Hepatic stellate cell (primary cell): ENCODE measurements at regions not wholly inside any gene's neighbourhood (a gene's known extent, or its start where the extent isn't known, plus 50 kb on each side); places are given as distances from the start of the nearest gene placed in this dataset.

Experiments
- DNase-seq: peaks from one replicate; pipeline ENCODE4 v3.0.0; 2011; ENCODE audit warnings: low spot score

DNA sequence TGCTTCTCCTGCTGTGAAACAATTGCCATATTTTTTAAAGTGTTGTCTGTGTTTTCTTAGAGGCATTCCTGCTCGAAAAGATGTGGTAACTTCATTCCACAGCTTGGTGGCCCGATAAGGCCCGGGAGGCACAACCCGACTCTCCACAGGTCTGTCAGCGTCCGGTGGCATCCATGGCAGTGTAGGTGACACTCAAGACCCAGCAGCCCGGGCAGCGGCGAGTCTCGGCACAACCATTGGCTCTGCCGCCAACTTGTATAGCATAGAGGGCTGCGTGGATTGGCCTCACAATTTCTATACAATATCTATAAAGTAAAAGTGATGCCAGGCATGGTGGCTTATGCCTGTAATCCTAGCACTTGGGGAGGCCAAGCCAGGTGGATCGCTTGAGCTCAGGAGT is 262.3 kb upstream of the CHRNA7 start:
- no peak for DNase-seq

DNA sequence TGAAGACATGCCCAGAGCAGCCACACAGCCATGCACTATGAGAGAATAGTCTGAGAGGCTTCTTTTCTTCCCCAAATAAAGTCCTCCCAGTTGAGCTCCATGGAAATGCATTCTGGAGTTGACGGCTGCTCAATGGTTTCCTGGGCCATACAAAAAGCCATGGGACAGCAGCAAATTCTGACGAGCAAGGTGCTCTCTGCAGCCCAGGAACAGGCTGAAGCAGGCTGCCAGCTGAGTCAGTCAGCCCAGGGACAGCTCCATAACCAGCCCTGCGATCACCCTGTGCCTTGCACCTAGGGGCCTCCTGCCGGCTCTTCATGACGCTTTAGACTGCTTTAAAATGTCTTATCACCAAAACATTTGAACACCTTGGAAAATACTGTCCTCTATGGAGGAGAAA is 256.3 kb upstream of the CHRNA7 start:
- no peak for DNase-seq

- DNase-seq = no peak
These were observed 254.3 kb upstream of the CHRNA7 start for GRCh38 chr15:31776039-31776438.

- DNase-seq = no peak
These were observed 249.1 kb upstream of the CHRNA7 start for GRCh38 chr15:31781261-31781660.

DNA sequence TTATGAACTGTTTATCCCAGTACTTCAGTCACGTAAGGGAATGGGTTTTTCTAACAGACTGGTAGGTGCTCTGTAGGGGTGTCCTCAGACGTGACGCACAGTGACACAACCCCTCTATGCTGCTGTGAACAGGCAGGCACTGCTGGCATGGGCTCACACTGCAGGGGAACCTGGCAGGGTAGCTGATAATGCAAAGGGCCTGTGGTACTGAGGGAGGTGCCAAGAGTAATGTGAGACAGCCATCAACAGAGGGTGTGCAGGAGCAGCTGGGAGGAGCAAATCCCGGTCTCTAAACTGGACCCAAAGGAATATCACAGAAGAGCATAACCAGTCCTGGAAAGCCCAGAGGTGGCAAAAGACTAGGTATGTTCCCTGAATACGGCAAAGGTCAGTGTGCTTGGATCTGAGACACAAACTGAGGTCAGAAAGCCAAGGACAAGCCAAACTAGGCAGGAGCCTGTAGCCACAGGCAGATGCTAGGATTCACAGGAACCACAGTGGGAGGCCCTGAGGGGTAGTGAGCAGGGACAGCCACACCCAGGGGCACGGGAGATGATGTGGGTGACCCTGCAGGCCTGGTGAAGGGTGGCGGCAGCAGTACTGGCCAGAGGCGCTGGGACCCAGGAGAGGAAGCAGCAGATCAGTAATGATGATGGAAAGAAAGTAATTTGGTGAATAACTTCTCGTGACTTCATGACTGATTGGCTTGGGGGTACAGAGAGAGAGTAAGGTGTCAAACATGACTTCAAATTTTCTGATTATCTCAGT is 248.1 kb upstream of the CHRNA7 start:
- no peak for DNase-seq

GRCh38 chr15:31782951-31783350 is 247.4 kb upstream of the CHRNA7 start:
- no peak for DNase-seq

DNA sequence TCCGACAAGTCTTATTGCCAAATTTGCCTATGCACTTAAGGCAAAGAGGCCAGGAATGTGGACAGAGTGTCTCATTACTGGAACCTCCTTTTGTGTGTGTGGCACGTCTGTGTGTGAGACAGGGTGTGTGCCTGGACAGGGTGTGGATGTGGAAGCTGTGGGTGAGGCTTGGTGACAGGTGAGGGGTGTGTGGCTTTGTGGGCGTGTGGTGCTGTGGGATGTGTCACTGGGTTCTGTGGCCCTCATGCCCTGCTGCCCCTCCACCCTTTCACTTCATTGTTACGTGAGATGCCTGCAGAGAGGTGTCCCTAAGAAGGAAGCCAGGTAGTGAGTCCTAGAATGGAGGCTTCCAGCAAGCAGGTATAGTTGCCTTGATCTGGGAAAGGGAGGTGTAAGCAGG is 244.0 kb upstream of the CHRNA7 start:
- no peak for DNase-seq

DNA sequence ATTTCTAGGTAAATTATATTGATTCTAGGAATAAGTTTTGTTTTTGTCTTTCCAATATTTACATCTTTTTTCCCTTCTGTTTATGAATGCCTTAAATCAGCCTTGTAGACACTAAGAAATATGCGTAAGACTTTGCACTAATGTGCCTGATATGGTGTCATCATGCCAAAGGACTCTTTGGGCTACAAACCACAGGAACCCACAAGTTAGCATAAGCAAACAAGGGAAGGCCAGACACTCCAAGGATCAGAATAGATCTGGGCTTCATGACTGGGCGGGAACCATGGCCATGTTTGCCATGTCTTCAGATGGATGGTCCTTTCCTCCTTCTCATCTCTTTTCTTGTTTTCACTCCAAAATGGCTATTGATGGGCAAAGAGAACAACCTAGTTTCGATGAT is 242.2 kb upstream of the CHRNA7 start:
- no peak for DNase-seq

- no peak for DNase-seq
These were observed 237.6 kb upstream of the CHRNA7 start for GRCh38 chr15:31792611-31793199.

DNA sequence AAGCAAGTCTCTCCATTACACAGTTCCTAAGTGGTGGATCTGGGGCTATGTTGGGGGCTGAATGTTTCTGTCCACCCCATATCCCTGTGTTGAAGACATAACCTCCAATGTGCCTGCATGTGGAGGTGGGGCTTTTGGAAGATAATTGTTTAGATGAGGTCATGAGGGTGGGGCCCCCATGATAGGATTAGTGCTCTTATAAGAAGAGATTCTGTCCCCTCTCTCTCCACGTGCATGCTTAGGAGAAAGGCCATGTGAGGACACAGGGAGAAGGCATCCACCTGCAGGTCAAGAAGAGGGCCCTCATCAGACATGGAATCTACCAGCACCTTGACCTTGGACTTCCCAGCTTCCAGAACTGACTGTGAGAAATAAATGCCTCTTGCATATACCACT is 231.0 kb upstream of the CHRNA7 start:
- no peak for DNase-seq

- no peak for DNase-seq
These were observed 230.5 kb upstream of the CHRNA7 start for GRCh38 chr15:31799715-31800321.

DNA sequence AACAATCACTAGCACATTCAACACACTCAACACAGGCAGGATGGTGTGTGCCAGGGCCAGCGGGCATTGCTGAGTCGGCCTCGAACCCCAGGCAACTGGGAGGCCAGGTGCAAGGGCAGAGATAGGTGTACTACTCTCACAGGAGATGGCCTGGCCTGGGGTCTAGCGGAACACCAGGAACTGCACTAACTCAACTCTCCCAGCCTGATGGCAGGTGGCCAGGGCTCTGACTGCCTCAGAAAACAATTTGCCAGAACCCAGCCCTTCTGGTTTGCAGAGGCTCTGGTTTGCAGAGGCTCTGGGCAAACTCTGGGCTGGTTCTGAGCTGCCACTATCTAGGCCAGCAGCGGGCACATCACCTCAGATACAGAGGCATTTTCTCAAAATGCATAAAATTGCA is 229.2 kb upstream of the CHRNA7 start:
- no peak for DNase-seq

GRCh38 chr15:31802761-31803160 is 227.6 kb upstream of the CHRNA7 start:
- no peak for DNase-seq

GRCh38 chr15:31803388-31803884 is 226.9 kb upstream of the CHRNA7 start:
- no peak for DNase-seq

- DNase-seq = no peak
These were observed 225.1 kb upstream of the CHRNA7 start for GRCh38 chr15:31805090-31805662.

GRCh38 chr15:31806106-31806505 is 224.2 kb upstream of the CHRNA7 start:
- no peak for DNase-seq

DNA sequence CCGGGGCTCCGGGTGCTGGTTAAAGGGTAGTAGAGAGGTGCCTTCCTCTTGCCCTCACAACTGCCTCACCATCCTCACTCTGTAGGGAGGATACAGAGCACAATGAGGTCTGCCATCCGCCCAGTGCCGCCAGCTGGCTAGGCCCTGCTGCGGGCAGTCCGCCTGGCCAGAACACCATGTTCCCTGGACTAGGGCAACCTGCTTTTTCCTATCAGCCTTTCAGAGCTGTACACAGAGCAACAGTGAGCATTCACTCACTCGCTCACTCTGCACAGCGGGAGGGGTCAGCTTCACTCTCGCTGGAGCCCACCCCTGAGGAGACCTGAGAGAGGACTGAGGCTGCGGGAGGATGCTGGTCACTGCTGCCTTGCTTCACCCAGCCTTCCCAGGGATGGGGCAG is 218.7 kb upstream of the CHRNA7 start:
- DNase-seq = no peak

DNA sequence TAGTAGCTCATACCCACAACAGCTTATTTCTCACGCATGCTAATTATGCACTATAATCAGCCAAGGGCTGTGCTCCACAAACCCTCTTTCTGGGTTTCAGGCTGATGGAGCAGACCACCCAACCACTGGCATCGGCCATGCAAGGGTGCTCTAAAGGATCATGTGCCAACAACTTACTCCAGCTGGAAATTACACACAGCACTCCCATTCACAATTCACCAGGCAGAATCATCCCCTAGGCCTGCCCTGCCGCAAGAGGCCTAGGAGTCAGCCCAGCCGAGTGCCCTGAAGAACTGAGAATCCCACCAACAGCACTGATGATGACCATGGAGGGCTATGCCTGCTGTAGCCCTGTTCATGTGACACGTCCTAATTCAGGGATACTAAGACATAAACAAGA is 216.2 kb upstream of the CHRNA7 start:
- DNase-seq = no peak

DNA sequence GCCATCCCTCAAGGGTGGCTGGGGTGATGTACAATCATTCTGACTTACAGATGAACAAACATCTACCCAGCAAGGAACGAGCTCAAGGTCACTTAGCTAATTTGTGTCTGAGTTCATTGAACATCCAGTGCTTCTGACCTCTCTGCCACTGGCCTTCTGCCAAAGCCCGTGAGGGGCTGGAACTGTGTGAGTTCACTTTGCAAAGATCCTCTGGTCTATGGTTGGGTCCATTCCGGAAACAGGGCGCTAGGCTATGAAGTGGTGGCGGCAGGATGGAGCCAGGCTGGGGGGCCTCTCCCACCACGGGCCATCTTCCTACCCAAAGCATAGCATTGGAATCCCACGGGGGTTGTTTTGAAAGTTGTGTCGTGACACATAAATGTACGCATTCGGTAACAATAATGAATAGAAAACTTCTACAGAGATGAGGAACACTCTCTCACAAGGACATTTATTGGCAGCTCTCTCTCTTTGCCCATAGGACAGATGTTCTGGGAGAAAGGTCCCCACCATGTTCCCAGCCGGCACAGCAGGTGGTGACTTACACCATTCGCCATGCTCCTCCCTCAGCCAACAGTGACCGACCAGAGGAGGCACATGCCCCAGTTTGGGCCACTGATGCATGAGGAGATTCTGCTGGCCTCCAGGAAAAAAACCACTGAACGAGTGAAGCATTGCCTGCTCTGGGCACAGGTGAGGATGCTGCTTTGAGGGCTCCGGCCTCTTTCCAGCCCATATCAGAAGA is 214.7 kb upstream of the CHRNA7 start:
- no peak for DNase-seq

- DNase-seq = no peak
These were observed 207.9 kb upstream of the CHRNA7 start for GRCh38 chr15:31822463-31822862.

- DNase-seq = no peak
These were observed 206.3 kb upstream of the CHRNA7 start for GRCh38 chr15:31824024-31824423.

GRCh38 chr15:31828594-31828993 is 201.7 kb upstream of the CHRNA7 start:
- no peak for DNase-seq
